Endometrial microvascular endothelial cells (primary cell): ENCODE measurements at regions not wholly inside any gene's neighbourhood (a gene's known extent, or its start where the extent isn't known, plus 50 kb on each side); places are given as distances from the start of the nearest gene placed in this dataset.

Experiments
- in situ Hi-C: cut with HindIII; loops from 2 replicates; pipeline ENCODE4 v1.10.0; 2017; ENCODE audit warnings: low sequenced_read_pairs, low pct_unique_long_range_greater_than_20kb; ENCODE audit errors: inconsistent ontology term

DNA sequence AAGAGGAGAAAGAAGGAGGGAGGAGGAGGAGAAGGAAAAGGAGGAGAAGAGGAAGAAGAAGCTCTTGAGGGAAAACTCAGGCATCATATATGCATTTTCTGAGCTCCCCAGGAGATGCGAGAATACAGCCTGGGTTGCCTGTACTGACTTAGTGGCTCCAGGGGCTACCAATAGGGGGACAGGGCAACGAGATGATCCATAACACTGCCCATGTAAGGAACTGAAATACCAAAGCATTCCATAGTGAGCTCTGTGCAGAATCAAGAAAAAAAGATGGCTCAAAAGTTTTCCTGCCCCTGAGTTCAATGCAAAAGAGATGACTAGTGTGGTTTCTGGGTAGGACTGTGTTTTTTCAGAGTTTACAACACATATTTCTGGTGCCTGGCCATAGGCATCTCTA is 258.7 kb downstream of the ALDH8A1 start:
- in situ Hi-C loops = no loop called here

DNA sequence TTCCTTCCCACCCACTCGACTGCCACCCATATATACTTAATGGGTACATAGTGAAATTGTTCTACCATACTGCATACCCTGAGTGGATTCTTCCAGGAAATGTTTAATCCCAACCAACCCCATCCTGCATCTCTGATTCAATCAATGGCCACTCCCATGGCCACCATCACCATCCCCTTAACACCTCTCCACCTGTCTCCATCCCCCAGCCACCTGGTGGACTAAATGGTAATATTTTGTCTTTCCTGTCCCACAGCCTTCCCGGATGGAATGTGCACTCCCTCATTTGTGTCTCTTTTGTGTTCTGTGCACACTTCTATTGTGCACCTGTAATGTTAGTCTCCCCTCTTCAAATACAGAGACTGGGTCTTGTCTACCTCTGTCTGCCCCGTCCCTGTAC is 259.9 kb downstream of the ALDH8A1 start:
- in situ Hi-C loops = no loop called here

DNA sequence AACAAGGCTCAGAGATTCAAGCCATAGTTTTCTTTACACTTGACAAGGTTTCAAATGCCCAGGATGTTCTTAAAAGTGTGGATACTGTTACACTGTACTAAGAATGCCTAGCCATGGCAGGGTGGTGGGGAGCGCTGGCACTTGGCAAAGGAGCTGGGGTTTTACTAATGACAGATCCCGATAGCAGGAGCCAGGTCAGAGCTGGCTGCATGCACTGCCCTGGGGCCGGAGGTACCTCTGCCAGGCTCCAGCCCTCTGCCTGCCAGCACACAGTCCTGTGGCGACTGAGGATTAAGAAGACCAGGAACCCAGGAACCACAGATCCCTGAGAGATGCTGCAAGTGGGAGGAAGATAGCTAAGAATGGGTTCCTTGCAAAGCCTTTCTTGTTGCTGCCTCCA is 260.3 kb downstream of the ALDH8A1 start:
- in situ Hi-C loops = no loop called here

DNA sequence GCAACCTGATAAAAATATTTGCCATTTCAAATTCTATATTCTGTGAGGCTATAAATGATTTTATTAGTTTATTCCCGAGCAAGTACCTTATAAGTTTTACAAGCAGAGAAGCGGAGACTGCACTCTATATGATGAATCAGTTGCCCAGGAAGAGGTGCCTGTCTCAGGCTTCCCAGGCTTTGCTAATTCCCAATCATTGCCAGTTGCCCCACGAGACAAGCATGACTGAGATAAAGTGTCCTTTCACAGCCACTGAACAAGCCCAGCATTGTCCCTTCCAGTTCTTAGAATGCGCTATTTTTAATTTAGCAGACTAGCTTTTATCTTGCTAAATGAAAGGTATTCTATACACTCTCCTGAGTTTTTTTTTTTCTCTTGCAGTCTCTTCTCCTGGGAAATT is 260.7 kb downstream of the ALDH8A1 start:
- in situ Hi-C loops = no loop called here

DNA sequence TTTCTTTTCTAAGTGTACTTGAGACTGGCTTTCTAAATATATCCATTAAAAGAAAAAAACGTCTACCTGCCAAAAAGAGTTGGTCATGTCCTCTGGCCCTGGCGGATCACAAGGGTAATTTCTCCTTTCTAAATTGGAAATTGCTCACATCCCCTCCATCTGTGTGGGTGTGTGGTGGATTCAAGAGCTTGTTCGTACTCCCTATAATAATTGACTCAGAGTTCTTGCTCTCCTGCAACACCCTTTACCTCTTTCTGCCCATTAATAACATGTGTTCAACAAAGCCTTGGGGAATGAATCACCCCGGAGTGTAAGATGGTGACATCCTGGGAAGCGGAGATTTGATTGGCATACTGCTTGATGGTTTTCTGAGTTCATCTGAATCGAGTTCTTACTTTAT is 263.8 kb downstream of the ALDH8A1 start:
- in situ Hi-C loops = no loop called here

DNA sequence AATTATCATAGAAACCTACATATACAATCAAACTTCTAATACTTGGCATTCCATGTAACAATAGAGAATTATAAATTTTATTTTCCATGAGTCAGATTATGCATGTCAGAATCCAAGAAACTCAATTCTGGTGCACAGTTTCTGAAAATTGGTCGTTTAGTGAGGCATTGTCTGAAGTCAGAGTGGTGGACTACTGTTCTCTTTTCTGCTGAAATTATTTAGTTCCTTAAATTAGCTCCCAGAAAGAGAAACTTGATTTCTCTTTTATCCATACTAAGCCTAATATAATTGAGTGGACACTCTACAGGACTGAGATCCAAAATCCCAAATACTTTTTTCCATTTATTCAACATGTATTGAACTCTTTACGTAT is 265.5 kb downstream of the ALDH8A1 start:
- in situ Hi-C loops = no loop called here

DNA sequence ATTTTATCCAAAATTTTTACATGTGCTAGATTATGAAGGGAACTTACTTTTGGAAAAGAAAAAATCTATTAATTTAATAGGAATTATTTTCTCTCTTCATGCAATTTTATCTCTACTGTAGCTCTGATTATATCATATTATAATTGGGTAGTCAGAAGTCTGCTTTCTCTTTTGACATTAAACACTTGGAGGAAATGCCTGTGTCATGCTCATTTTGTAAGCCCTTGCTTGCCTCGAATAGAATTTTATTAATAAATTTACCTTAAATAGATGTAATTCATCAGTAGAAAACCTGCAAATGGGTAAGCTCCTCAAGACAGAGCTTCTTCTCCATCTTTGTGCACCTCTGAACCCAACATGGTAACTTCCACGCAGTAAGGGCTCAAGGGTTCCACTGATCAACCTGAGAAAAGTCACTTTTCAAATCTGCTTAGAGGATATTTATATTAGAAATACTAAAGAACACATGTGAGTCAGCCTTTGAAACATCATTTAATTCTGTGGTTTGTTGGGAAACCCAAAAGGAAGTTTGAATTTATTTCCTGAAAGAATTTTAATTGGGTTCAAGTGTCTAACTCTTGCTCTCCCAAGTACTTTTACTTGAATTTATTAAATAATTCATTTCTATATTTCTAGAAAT is 266.0 kb downstream of the ALDH8A1 start:
- in situ Hi-C loops = no loop called here

DNA sequence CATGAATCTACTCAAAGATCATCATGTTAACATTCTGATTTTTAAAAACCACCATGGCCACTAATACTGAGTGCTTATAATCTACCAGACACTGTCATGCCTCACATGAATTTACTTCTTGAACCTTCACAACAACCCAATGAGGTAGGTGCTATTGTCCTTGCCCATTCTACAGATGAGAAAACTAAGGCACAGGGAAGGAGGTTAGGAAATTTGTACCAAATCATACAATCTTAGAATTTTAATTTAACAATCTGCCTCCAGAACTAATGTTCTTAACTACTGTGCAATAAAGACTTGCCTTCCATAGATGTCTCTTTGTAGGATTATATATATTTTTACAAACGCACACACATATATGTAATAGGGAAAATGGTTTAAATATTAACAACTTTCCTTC is 269.5 kb downstream of the ALDH8A1 start:
- in situ Hi-C loops = no loop called here

DNA sequence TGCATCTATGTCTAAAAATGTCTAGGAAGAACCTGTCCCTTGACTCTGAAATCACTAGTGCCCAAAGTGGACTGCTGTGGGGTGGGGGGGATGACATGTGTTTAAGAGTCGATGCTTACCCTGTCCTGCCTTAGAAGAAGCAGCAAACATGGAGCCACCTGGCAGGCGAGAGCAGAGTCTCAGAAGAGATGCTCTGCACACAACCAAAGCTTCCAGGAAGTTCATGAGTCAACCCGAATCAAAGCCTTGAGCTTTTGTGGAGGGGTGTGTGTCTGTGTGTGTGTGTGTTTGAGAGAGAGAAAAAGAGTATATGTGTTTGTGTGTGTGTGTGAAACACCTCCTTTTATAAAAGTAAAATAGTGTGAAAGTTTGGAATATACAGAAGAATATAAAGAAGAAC is 269.9 kb downstream of the ALDH8A1 start:
- in situ Hi-C loops = no loop called here

DNA sequence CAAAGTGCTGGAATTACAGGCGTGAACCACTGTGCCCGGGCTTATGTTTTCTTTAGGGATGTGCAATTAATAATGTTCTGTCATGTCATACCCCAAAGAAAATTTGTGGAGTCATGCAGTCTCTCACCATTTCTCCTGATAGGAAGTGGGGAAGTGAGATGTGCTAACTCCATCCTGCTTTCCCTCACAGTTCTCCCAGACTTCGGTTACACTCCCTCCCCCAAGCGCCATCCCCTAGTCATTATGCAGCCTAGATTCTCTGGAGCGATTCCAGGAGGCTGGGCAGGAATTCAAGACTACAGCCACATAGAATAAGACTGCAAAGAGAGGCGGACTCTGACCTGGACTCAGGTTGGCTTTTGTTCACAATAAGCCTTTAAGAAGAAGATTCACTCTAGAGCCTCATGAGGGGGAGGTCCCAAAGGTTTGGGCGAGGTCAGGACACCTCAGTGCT is 271.4 kb downstream of the ALDH8A1 start:
- in situ Hi-C loops = no loop called here

DNA sequence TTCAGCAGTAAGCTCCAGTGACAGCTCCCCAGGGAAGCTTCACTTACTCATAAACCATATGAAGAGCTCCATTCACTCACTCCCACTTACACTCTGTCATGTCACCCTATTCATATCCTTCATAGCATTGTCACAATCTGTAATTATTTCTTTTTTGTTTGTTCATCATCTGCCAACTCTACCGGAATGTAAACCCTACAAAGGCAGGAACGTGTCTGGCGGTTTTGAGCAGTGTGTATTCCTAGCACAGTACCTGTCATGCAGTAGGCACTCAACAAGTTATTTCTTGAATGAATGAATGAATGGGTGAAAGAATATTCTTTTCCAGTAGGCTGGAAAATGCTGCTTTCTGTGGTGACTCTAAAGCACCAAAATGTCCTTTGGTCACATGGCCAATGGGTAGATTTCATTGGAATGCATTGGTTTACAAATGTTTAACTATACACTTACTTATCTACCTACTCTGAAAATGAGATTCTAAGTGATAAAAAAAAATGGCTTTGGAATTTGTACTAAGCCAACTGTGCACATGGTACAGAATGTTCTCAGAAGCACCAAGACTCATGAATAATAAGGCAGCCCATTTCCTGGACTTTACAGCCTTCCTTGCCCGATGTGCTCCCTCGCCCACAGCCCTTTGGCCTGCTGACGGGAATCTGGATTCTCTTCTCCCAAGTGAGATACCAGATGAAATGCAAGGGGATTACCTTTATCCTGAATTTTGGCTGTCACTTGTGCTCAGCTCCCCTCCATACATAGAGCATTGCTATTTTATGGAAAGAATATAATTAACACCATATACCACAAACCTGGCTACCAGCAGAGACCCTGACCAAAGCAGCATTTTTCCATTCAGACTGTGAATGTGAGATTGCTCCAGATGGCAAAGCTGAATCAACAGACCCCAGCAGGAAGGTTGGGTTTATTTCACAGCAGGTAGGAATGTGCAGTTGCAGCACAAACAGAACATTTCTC is 273.3 kb downstream of the ALDH8A1 start:
- in situ Hi-C loops = no loop called here

DNA sequence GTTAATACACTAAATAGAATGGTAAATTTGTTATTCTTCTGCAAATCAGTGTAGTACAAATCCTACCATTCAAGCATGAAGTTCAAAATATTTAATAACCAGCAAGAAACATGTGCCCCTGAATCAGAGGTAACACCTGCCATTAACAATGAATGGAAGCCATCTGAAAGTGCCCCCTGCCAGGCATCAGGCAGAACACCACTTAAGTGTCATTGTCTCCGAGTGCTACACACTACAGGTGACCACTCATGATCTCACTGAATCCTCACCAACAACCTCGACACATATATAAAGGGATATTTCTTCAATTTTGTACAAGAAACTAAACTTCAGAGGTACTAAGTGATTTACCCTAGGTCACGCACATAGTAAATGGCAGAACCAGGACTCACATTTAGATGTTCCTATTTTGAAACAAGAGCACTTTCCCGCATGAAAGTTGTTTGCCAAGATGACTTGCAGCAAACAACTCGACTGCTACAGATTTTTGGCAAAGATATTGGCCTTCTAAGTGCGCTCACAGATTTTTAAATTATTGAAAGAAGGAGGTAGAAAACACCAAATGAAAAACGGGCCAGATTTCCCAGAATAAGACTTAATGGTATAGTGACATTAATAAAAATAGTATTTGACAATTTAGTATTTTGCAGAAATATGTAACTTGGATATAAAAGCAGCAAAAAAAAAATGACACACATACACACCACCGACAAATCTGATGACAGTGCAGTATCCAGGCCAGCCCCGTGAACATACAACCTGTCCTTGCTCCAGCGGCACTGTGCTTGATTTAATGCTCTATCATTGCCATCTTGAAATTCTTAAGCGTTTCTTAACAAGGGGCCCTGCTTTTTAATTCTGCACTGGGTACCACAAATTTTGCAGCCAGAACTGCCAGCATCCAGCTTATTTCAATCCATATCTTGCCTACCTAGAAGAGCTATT is 274.5 kb downstream of the ALDH8A1 start:
- in situ Hi-C loops = no loop called here

DNA sequence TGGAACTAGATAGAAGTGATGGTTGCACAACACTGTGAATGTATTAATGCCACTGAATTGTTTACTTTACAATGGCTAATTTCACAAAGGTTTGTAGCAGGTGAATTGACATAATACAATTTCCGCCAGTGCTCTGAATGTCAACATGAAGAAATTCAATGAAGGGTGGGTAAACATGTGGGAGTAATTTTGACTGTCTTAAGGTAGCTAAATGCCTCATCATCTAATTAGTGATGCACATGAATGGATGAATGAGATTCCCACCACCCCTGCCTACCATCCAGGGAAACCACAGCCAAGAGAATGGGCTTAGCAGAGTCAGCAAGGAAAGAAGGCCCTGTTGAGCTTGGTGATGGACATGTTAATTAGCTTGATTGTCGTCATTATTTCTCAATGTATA is 275.3 kb downstream of the ALDH8A1 start:
- in situ Hi-C loops = no loop called here

DNA sequence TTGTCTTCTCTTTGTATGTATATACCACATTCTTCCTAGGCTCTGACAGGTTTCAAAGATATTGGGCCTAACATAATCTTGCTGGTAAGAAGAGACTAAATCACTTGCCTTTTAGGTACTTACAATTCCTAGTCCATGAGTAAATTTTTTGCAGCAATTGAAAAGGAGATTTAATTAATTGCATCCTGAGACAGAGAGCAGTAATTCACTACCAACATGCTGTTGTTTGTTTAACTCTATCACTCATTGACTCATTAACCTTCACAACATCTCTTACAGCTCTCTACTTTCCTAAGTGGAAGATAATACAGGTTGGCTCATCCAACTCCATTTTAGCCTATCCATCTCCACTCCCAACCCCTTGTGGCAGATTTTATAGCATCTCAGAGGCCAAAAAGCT is 280.4 kb downstream of the ALDH8A1 start:
- in situ Hi-C loops = no loop called here

DNA sequence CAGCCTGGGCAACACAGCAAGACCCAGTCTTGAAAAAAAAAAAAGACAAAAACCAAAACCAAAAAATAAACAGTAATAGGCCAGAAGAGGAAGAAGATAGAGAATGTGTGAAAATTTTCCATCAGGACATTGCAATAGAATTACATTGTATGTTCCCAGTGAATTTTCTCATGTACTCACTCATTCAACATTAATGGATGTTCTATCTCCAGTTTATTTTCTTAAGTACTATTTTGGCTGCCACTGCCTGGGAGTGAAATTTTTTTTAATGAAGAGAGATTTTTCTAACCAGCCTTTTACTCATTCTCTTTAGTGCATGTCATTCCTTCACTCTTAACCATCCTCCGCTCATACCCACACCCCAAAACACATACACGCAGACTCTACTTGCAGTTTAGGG is 282.8 kb downstream of the ALDH8A1 start:
- in situ Hi-C loops = no loop called here

DNA sequence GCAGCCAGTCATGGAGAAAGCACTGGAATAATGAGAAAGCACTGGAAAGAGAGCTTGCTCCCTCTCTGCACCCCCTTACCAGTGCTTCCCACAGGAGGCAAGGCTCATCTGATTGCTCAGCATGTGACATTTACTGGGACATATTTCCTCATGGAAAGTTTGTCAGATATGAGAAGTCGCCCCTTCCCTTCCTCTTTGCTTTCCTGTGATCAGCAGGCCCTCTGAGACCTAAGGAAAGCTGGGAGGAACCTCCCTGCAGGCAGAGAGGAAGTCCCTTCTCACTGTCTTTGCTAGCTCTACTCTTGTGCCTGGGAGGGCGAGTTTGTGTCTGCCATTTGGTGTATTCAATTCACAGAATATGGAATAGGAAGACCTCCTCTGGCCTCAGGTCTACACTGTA is 283.8 kb downstream of the ALDH8A1 start:
- in situ Hi-C loops = no loop called here

DNA sequence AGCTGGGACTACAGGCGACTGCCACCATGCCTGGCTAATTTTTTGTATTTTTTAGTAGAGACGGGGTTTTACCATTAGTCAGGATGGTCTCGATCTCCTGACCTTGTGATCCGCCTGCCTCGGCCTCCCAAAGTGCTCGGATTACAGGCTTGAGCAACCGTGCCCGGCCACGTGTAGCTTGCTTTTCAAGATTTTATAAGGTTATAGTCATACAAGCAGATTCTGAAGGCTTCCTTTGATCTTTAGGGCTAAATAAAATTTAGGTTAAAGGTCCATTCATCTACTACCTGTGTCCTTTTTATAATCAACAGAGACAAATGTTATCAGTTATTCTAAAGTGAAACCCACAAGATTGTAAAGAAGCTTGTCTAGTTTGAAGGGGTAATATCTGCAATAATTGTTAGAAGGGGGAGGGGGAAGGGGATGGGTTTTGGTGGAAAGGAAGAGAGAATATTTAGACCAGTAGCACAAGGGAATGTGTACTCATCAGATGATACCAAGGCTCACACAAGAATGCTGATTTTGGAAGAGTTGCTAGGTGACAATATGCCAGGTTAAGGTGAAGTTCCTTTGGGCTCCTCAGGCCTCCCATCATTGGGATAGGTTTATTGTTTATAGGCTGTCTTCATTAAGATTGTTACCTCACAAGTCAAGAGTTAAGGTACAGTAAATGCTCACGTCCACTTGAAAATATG is 284.7 kb downstream of the ALDH8A1 start:
- in situ Hi-C loops = no loop called here

DNA sequence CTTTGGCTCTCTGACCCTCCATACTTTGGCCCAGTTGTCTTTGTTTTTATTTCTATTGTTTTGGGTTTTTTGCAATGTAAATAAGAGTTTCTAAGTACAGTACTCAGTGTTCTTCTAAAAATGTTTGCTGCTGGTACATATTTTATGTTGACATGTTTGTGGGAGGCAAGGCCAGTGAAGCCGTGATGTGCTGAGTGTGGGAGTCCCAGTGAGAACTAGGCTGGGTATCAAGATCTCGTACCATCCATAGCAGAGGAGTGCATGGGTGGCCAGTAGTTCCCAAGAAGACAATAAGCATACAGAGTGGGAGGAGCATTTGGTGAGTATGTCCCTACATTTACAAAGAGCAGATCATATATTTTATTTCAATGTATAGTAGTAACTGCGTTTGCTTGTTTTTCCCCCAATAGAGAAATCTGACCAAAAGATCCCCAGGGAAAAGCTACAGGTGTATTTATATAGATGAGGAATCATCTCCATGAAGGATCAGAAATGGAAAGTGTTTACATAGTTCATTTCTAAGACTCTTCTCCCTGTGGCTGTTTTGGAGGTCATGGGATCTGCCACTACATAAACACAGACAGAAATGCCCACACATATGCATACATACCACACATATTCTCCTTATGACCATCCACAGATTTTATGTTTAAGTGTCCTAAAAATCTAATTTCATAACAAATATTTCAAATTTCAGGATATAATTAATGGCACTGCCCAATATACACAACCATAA is 285.9 kb downstream of the ALDH8A1 start:
- in situ Hi-C loops = no loop called here
